H1 (cell line): ENCODE measurements at regions not wholly inside any gene's neighbourhood (a gene's known extent, or its start where the extent isn't known, plus 50 kb on each side); places are given as distances from the start of the nearest gene placed in this dataset.
"Not testable (repeated sequence)": the region's sequence is repeated elsewhere in the genome, so short reads cannot be mapped to it uniquely, and the experiment has no call there.

Experiments
- CTCF ChIA-PET: fragments of 300-600 bp; sonication (Branson Sonifier 250); formaldehyde crosslinking; loops from one replicate; lab custom pipeline; 2021; ENCODE audit not compliant: partially characterized antibody; lab: Charles Lee
- POLR2A ChIA-PET: fragments of 300-600 bp; sonication (Branson Sonifier 250); formaldehyde crosslinking; loops from one replicate; lab custom pipeline; 2021; ENCODE audit warnings: inconsistent platforms; ENCODE audit not compliant: partially characterized antibody; lab: Charles Lee
- DNase-seq, 2 experiments: peaks; one replicate each; pipeline versions ENCODE4 v3.0.0 to v3.0.0-alpha.2; 2010 to 2022; ENCODE audit warnings: low spot score in 2 of 2, low read depth in 1 of 2, mixed read lengths in 1 of 2
- FAIRE-seq: peaks from 2 replicates; lab custom pipeline; 2011; peaks lifted over from hg19 to GRCh38; lab: Jason Lieb, UNC
- H2AFZ ChIP-seq: 2 replicates; pipeline ENCODE4 v1.8.1; 2012; ENCODE audit warnings: low read length, inconsistent platforms
- H2AK5ac ChIP-seq: 2 replicates; pipeline ENCODE4 v1.6.1; 2013; ENCODE audit warnings: low read depth, low read length
- H2BK120ac ChIP-seq: replicated peaks from 2 replicates; pipeline ENCODE3; 2013; ENCODE audit warnings: low read depth, low read length, inconsistent platforms
- H2BK12ac ChIP-seq: 2 replicates; pipeline ENCODE4 v1.6.1; 2013; ENCODE audit warnings: low read depth, low read length
- H2BK15ac ChIP-seq: 2 replicates; pipeline ENCODE4 v1.6.1; 2013; ENCODE audit warnings: low read length
- H2BK20ac ChIP-seq: 2 replicates; pipeline ENCODE4 v1.6.1; 2013; ENCODE audit warnings: low read length
- H2BK5ac ChIP-seq: 2 replicates; pipeline ENCODE4 v1.6.1; 2013; ENCODE audit warnings: low read depth, low read length
- H3K14ac ChIP-seq: 2 replicates; pipeline ENCODE4 v1.6.1; 2013; ENCODE audit warnings: inconsistent platforms; ENCODE audit not compliant: insufficient read length
- H3K18ac ChIP-seq: 2 replicates; pipeline ENCODE4 v1.6.1; 2013; ENCODE audit warnings: low read length; ENCODE audit errors: extremely low read depth
- H3K23ac ChIP-seq: 2 replicates; pipeline ENCODE4 v1.6.1; 2013; ENCODE audit warnings: inconsistent platforms; ENCODE audit not compliant: insufficient read length
- H3K23me2 ChIP-seq: 2 replicates; pipeline ENCODE4 v1.6.1; 2013; ENCODE audit warnings: low read depth, low read length
- H3K27ac ChIP-seq: 2 replicates; pipeline ENCODE4 v1.6.1; 2011; ENCODE audit warnings: low read depth, low read length, inconsistent platforms
- H3K27me3 ChIP-seq, 4 experiments: replicated peaks in 1 of 4; 1 replicate in 1 of 4; 2 replicates in 3 of 4; pipeline versions ENCODE4 v1.6.1 to v1.8.1; 2011 to 2013; ENCODE audit warnings: low read length in 3 of 4, mild to moderate bottlenecking in 3 of 4, inconsistent platforms in 2 of 4, mixed read lengths in 2 of 4, moderate library complexity in 1 of 4; ENCODE audit not compliant: control insufficient read depth in 3 of 4, insufficient read depth in 3 of 4; ENCODE audit errors: extremely low read depth in 1 of 4
- H3K36me3 ChIP-seq, 4 experiments: 2 replicates each; pipeline versions ENCODE4 v1.6.1 to v1.8.1; 2011 to 2013; ENCODE audit warnings: mild to moderate bottlenecking in 4 of 4, low read length in 3 of 4, moderate library complexity in 2 of 4, control low read depth in 1 of 4, inconsistent platforms in 1 of 4; ENCODE audit not compliant: insufficient read depth in 4 of 4, control insufficient read depth in 2 of 4
- H3K4ac ChIP-seq: replicated peaks from 2 replicates; pipeline ENCODE3; 2013; ENCODE audit warnings: low read length, low read depth, mixed read lengths, inconsistent platforms; ENCODE audit not compliant: insufficient read length
- H3K4me1 ChIP-seq, 4 experiments: replicated peaks in 1 of 4; 1 replicate in 1 of 4; 2 replicates in 3 of 4; pipeline versions ENCODE4 v1.6.1 to v1.8.1; 2011 to 2013; ENCODE audit warnings: low read length in 3 of 4, inconsistent platforms in 2 of 4, mixed read lengths in 1 of 4; ENCODE audit not compliant: insufficient read depth in 4 of 4, control insufficient read depth in 3 of 4
- H3K4me2 ChIP-seq, 2 experiments: 2 replicates each; pipeline versions ENCODE4 v1.6.1 to v1.8.1; 2011 to 2013; ENCODE audit warnings: low read depth in 2 of 2, low read length in 2 of 2, control low read depth in 1 of 2, inconsistent platforms in 1 of 2, mild to moderate bottlenecking in 1 of 2; ENCODE audit not compliant: insufficient read depth in 1 of 2
- H3K4me3 ChIP-seq, 4 experiments: fragments of 200-600, 300-600 bp in 1 of 4; sonication (generic), shearing (Covaris generic), sonication (Bioruptor Twin) in 1 of 4; 2 replicates each; pipeline versions ENCODE4 v1.5.1 to v1.8.1; 2011 to 2016; ENCODE audit warnings: low read length in 4 of 4, low read depth in 3 of 4, control low read depth in 2 of 4, inconsistent platforms in 2 of 4, mild to moderate bottlenecking in 2 of 4, mixed read lengths in 1 of 4, moderate library complexity in 1 of 4; ENCODE audit not compliant: insufficient read depth in 2 of 4; ENCODE audit errors: extremely low read depth in 1 of 4
- H3K56ac ChIP-seq: replicated peaks from 2 replicates; pipeline ENCODE3; 2013; ENCODE audit warnings: low read depth, mild to moderate bottlenecking, mixed read lengths, low read length, inconsistent platforms; ENCODE audit not compliant: insufficient read length
- H3K79me1 ChIP-seq: 2 replicates; pipeline ENCODE4 v1.6.1; 2013; ENCODE audit warnings: low read depth, low read length, control low read depth
- H3K79me2 ChIP-seq, 2 experiments: 2 replicates each; pipeline versions ENCODE4 v1.6.1 to v1.8.1; 2012 to 2013; ENCODE audit warnings: low read length in 2 of 2, mild to moderate bottlenecking in 2 of 2, inconsistent platforms in 1 of 2; ENCODE audit not compliant: insufficient read depth in 2 of 2, control insufficient read depth in 1 of 2
- H3K9ac ChIP-seq, 4 experiments: replicated peaks in 1 of 4; 1 replicate in 1 of 4; 2 replicates in 3 of 4; pipeline versions ENCODE4 v1.6.1 to v1.8.1; 2011 to 2013; ENCODE audit warnings: low read depth in 3 of 4, low read length in 3 of 4, control low read depth in 2 of 4, mild to moderate bottlenecking in 2 of 4, moderate library complexity in 2 of 4, inconsistent platforms in 1 of 4; ENCODE audit errors: extremely low read depth in 1 of 4
- H3K9me3 ChIP-seq, 2 experiments: 2 replicates each; pipeline versions ENCODE4 v1.6.1 to v1.8.1; 2012 to 2013; ENCODE audit warnings: mild to moderate bottlenecking in 2 of 2, moderate library complexity in 2 of 2, control low read depth in 1 of 2, inconsistent platforms in 1 of 2, low read depth in 1 of 2, low read length in 1 of 2, mixed read lengths in 1 of 2; ENCODE audit not compliant: insufficient read depth in 2 of 2
- H4K20me1 ChIP-seq, 2 experiments: replicated peaks in 1 of 2; 2 replicates each; pipeline versions ENCODE3 to v1.8.1; 2011 to 2013; ENCODE audit warnings: inconsistent platforms in 2 of 2, low read length in 2 of 2, mild to moderate bottlenecking in 1 of 2; ENCODE audit not compliant: insufficient read depth in 2 of 2, control insufficient read depth in 1 of 2
- H4K5ac ChIP-seq: 2 replicates; pipeline ENCODE4 v1.6.1; 2013; ENCODE audit warnings: low read length, low read depth, mixed read lengths, inconsistent platforms; ENCODE audit not compliant: insufficient read length
- H4K8ac ChIP-seq: 2 replicates; pipeline ENCODE4 v1.8.0; 2013; ENCODE audit warnings: mild to moderate bottlenecking, moderate library complexity, low read length, inconsistent platforms; ENCODE audit not compliant: insufficient read depth; ENCODE audit errors: extremely low read depth
- H4K91ac ChIP-seq: replicated peaks from 2 replicates; pipeline ENCODE3; 2013; ENCODE audit warnings: low read length, mixed read lengths, inconsistent platforms; ENCODE audit not compliant: insufficient read length
- WGBS, 2 experiments: shearing (Covaris generic) in 1 of 2; methylation state at CpG; one replicate each; pipeline versions ENCODE4 v1.1.6 to v1.1.7; 2013 to 2015; ENCODE audit warnings: low lambda C conversion rate in 2 of 2, mixed read lengths in 2 of 2, inconsistent platforms in 1 of 2, low coverage in 1 of 2, missing lambda C conversion rate in 1 of 2; ENCODE audit not compliant: insufficient replicate concordance in 2 of 2, insufficient coverage in 1 of 2, insufficient read length in 1 of 2; ENCODE audit errors: extremely low coverage in 1 of 2, missing lambda C conversion rate in 1 of 2; 5-methylcytosine and 5-hydroxymethylcytosine counted together

DNA sequence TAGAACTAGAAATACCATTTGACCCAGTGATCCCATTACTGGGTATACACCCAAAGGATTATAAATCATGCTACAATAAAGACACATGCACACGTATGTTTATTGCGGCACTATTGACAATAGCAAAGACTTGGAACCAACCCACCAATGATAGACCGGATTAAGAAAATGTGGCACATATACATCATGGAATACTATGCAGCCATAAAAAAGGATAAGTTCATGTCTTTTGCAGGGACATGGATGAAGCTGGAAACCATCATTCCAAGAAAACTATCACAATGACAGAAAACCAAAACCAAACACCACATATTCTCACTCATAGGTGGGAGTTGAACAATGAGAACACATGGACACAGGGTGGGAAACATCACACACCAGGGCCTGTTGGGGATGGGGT is 85.0 kb downstream of the IGLL5 start:
- H3K4me2 ChIP-seq, H3K18ac ChIP-seq, H3K27ac ChIP-seq, H4K20me1 ChIP-seq, H2BK5ac ChIP-seq, H2BK15ac ChIP-seq, H3K27me3 ChIP-seq, H3K9me3 ChIP-seq, H3K36me3 ChIP-seq, DNase-seq, H3K4me1 ChIP-seq, H3K23me2 ChIP-seq, H4K5ac ChIP-seq, H2AFZ ChIP-seq, H2BK20ac ChIP-seq, H3K79me1 ChIP-seq, H3K4me3 ChIP-seq, H3K56ac ChIP-seq, H4K8ac ChIP-seq, CTCF ChIA-PET, H3K9ac ChIP-seq, H4K91ac ChIP-seq, FAIRE-seq, POLR2A ChIA-PET, H3K79me2 ChIP-seq, H2BK12ac ChIP-seq, H2AK5ac ChIP-seq, H3K23ac ChIP-seq, H3K14ac ChIP-seq, H2BK120ac ChIP-seq, H3K4ac ChIP-seq: not testable (repeated sequence)
- WGBS, 2 experiments, result 90% methylated on average over 3 of the region's 3 CpGs; no CpG with 5 or more reads in 1 of the 2 experiments
